Heart right ventricle (tissue), 16 donors: ENCODE measurements at regions not wholly inside any gene's neighbourhood (a gene's known extent, or its start where the extent isn't known, plus 50 kb on each side); places are given as distances from the start of the nearest gene placed in this dataset.

Experiments used
- ATAC-seq, 8 donors: fragments of 200-7000 bp; cut with Tn5 transposase; one replicate each; pipeline ENCODE4 v1.9.1; 2020; ENCODE audit warnings: mild to moderate bottlenecking in 8 of 8, moderate library complexity in 8 of 8, moderate number of reproducible peaks in 1 of 8
- DNase-seq, 2 donors: peaks; one replicate each; pipeline ENCODE4 v3.0.0-alpha.2; 2020
- H3K27ac ChIP-seq, 10 donors: fragments of 200-600 bp; sonication (generic) in 2 of 10; one replicate each; pipeline versions ENCODE4 v1.5.0 to v1.8.0; 2020 to 2022; ENCODE audit warnings: mild to moderate bottlenecking in 3 of 10
- H3K27me3 ChIP-seq, 7 donors: fragments of 200-600 bp; one replicate each; pipeline ENCODE4 v1.8.0; 2021 to 2022; ENCODE audit warnings: mild to moderate bottlenecking in 2 of 7
- H3K36me3 ChIP-seq, 9 donors: fragments of 200-600 bp; sonication (generic) in 1 of 9; one replicate each; pipeline versions ENCODE4 v1.5.0 to v1.8.0; 2020 to 2022; ENCODE audit warnings: mild to moderate bottlenecking in 2 of 9
- H3K4me1 ChIP-seq, 9 donors: fragments of 200-600 bp; sonication (generic) in 1 of 9; one replicate each; pipeline versions ENCODE4 v1.5.0 to v1.8.0; 2020 to 2022; ENCODE audit warnings: mild to moderate bottlenecking in 4 of 9
- H3K4me3 ChIP-seq, 10 donors: fragments of 200-600 bp; sonication (generic) in 2 of 10; one replicate each; pipeline versions ENCODE4 v1.5.0 to v1.8.0; 2020 to 2022; ENCODE audit warnings: mild to moderate bottlenecking in 7 of 10, moderate library complexity in 2 of 10
- H3K9me3 ChIP-seq, 11 donors: fragments of 200-600 bp in 10 of 11; sonication (generic) in 2 of 11; one replicate each; pipeline versions ENCODE4 v1.5.0 to v1.8.0; 2013 to 2022; ENCODE audit warnings: mild to moderate bottlenecking in 2 of 11, control low read depth in 1 of 11, moderate library complexity in 1 of 11
- WGBS, 2 donors: extraction: QIAGEN DNeasy Blood & Tissue Kit; methylation state at CpG; one replicate each; pipeline ENCODE4 v1.1.7; 2013; ENCODE audit warnings: inconsistent platforms in 1 of 2; 5-methylcytosine and 5-hydroxymethylcytosine counted together
- intact Hi-C, 10 donors: fragments of 100-400 bp; cut with DNase I; formaldehyde crosslinking; loops; one replicate each; pipeline versions ENCODE4 v1.11.1 to v1.14.2; 2022
- TF ChIP-seq, protein P1 (sequence below), 9 donors: fragments of 200-600 bp; sonication (generic) in 2 of 9; IDR thresholded peaks; one replicate each; pipeline versions ENCODE4 v1.5.0 to v1.8.0; 2021 to 2022; ENCODE audit warnings: antibody characterized with exemption in 9 of 9, mild to moderate bottlenecking in 5 of 9, moderate library complexity in 1 of 9
- donor health status: Arrhythmogenic right ventricular cardiomyopathy.
- donor health status: ischemic (EF 13 %, LVEDD 7.1; RV severe dilation, severe dysfunction).
- donor health status: healthy with polysubstance abuse.
- donor health status: DM: no; HTN: yes; CAD: no.
- donor health status: DM: no; HTN: no; CAD: no.
- donor health status: ischemic (EF 25% LVEDD 6.9; RV normal size, moderate dysfunction).
- donor health status: ischemic (EF 25% LVEDD 5.7; RV mildly dilated, moderate dysfunction).
- donor health status: healthy.
- donor health status: DM: yes; HTN: yes; CAD: no.
- donor health status: Ischemic cardiomyopathy.
- donor health status: ischemic (EF 35%, LVEDD 5.7; RV mildly dilated, moderate dysfunction).
- donor health status: nonischemic (EF 11% LVEDD 7.7; RV severe dilation, severe dysfunction).
- donor health status: DM: yes; HTN: yes; CAD: no.
- donor health status: PGD.
- donor health status: ischemic (EF 29% LVEDD 5.4; RV normal size, mild dysfunction).
- donor health status: nonischemic (EF 23%, LVEDD 6.1; RV moderate dilation, normal function).

DNA sequence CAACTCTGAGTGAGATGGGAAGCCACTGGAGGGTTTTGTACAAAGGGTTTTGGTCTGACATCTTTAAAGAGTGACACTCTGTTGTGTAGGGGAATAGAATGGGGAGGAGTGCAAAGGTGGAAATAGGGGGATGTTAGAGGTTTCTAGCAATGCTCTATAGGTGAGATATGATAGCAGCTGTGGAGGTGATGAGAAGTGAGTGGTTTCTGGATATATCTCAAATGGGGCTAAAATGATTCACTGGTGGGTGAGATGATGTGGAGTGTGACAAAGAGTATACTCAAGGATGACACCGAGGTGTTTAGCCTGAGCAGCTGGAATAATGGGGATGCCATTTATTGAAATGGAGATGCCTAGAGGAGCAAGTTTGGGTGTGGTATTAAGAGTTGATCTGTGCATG is 426.4 kb downstream of the PCNX1 start:
- Histone ChIP-seq H3K4me1 (peaks cover 0 to 11% (median 0%) of the 10 kb centered on the region in 9 donors), H3K27me3 (no peaks in the 10 kb centered on the region), H3K9me3 (no peaks in the 10 kb centered on the region), H3K27ac (no peak overlapping the region), H3K36me3 (no peaks in the 10 kb centered on the region), H3K4me3 (no peak overlapping the region)
- TF ChIP-seq, protein P1, sequence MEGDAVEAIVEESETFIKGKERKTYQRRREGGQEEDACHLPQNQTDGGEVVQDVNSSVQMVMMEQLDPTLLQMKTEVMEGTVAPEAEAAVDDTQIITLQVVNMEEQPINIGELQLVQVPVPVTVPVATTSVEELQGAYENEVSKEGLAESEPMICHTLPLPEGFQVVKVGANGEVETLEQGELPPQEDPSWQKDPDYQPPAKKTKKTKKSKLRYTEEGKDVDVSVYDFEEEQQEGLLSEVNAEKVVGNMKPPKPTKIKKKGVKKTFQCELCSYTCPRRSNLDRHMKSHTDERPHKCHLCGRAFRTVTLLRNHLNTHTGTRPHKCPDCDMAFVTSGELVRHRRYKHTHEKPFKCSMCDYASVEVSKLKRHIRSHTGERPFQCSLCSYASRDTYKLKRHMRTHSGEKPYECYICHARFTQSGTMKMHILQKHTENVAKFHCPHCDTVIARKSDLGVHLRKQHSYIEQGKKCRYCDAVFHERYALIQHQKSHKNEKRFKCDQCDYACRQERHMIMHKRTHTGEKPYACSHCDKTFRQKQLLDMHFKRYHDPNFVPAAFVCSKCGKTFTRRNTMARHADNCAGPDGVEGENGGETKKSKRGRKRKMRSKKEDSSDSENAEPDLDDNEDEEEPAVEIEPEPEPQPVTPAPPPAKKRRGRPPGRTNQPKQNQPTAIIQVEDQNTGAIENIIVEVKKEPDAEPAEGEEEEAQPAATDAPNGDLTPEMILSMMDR (IDR thresholded peaks at IDR 0.05) = no peak
- ATAC-seq (no peak), DNase-seq (no peak)
- 97 to 100% methylated on average over 1 of the region's 1 CpG for WGBS, 2 donors
- intact Hi-C loops = no loop called here

- 94 to 96% methylated on average over 10 of the region's 10 CpGs for WGBS, 2 donors
- Histone ChIP-seq H3K4me3 (no peak overlapping the region), H3K27me3 (no peaks in the 10 kb centered on the region), H3K4me1 (peaks cover 0 to 25% (median 0%) of the 10 kb centered on the region in 9 donors), H3K36me3 (no peaks in the 10 kb centered on the region), H3K27ac (no peak overlapping the region), H3K9me3 (no peaks in the 10 kb centered on the region)
- intact Hi-C loops = loop anchor here in 1 of 10 donors (5.0 kb wide), 1 partner anchor 1731 kb away; no protein-coding TSS in a partner anchor
- DNase-seq (no peak), ATAC-seq (no peak)
- TF ChIP-seq, protein P1 (IDR thresholded peaks at IDR 0.05) = no peak
These were observed 429.4 kb downstream of the PCNX1 start for GRCh38 chr14:71336489-71337192.

GRCh38 chr14:71338153-71338552 is 430.9 kb downstream of the PCNX1 start:
- ATAC-seq = no peak
- Histone ChIP-seq H3K9me3 (no peaks in the 10 kb centered on the region), H3K27me3 (no peaks in the 10 kb centered on the region), H3K4me1 (peaks cover 0 to 29% (median 0%) of the 10 kb centered on the region in 9 donors), H3K4me3 (no peak overlapping the region), H3K27ac (no peak overlapping the region), H3K36me3 (no peaks in the 10 kb centered on the region)
- intact Hi-C loops = loop anchor here in 1 of 10 donors (5.0 kb wide), 1 partner anchor 1729 kb away; no protein-coding TSS in a partner anchor
- DNase-seq = no peak
- TF ChIP-seq, protein P1 (IDR thresholded peaks at IDR 0.05) = no peak
- 94 to 96% methylated on average over 4 of the region's 4 CpGs for WGBS, 2 donors

GRCh38 chr14:71339650-71340415 is 432.6 kb downstream of the PCNX1 start:
- H3K27ac ChIP-seq = peak overlapping the region in 1 of 10 donors; percentile 79
- H3K9me3 ChIP-seq = no peaks in the 10 kb centered on the region
- no peaks in the 10 kb centered on the region for H3K27me3 ChIP-seq
- H3K4me1 ChIP-seq = peaks cover 0 to 29% (median 0%) of the 10 kb centered on the region in 9 donors
- 83 to 88% methylated on average over 6 of the region's 6 CpGs for WGBS, 2 donors
- TF ChIP-seq, protein P1 (IDR thresholded peaks at IDR 0.05) = no peak
- DNase-seq = no peak
- no peaks in the 10 kb centered on the region for H3K36me3 ChIP-seq
- intact Hi-C loops = loop anchor here in 1 of 10 donors (5.0 kb wide), 1 partner anchor 1727 kb away; no protein-coding TSS in a partner anchor
- no peak overlapping the region for H3K4me3 ChIP-seq
- ATAC-seq = no peak
